GM12873 (cell line): ENCODE measurements at regions not wholly inside any gene's neighbourhood (a gene's known extent, or its start where the extent isn't known, plus 50 kb on each side); places are given as distances from the start of the nearest gene placed in this dataset.

Source experiments
- TF ChIP-seq, protein P1 (sequence below): IDR thresholded peaks from 2 replicates; pipeline ENCODE4 v1.5.1; 2012; ENCODE audit warnings: low read depth, mild to moderate bottlenecking, moderate library complexity, low read length, control low read depth; ENCODE audit not compliant: insufficient read depth; ENCODE audit errors: missing control alignments

- TF ChIP-seq, protein P1, sequence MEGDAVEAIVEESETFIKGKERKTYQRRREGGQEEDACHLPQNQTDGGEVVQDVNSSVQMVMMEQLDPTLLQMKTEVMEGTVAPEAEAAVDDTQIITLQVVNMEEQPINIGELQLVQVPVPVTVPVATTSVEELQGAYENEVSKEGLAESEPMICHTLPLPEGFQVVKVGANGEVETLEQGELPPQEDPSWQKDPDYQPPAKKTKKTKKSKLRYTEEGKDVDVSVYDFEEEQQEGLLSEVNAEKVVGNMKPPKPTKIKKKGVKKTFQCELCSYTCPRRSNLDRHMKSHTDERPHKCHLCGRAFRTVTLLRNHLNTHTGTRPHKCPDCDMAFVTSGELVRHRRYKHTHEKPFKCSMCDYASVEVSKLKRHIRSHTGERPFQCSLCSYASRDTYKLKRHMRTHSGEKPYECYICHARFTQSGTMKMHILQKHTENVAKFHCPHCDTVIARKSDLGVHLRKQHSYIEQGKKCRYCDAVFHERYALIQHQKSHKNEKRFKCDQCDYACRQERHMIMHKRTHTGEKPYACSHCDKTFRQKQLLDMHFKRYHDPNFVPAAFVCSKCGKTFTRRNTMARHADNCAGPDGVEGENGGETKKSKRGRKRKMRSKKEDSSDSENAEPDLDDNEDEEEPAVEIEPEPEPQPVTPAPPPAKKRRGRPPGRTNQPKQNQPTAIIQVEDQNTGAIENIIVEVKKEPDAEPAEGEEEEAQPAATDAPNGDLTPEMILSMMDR: no peak
These were observed 122.5 kb downstream of the TMEM26 start for GRCh38 chr10:61330669-61331068.

GRCh38 chr10:61329854-61330253 lies 123.3 kb downstream of the TMEM26 start:
- TF ChIP-seq, protein P1: no peak

- TF ChIP-seq, protein P1: no peak
These were observed 127.8 kb downstream of the TMEM26 start for GRCh38 chr10:61325223-61325960.

DNA sequence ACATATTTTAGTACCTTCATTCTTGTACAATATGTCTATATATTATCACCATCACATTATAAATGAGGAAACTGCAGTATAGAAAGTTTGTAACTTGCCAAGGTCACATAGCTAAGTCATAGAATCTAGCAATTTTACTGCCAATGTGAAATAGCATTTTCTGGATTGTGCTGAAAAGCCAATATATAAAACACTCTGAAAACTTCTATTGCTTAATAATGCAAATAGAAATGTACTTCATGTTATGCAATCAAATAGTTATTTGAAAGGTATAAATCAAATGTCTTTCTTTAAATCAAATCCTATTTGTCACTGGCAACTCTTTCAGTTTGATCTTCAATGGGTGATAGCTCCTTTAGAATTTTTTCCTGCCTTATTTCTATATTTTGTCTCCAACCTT lies 129.5 kb downstream of the TMEM26 start:
- TF ChIP-seq, protein P1: no peak

- TF ChIP-seq, protein P1: no peak
These were observed 131.9 kb downstream of the TMEM26 start for GRCh38 chr10:61321041-61321857.

DNA sequence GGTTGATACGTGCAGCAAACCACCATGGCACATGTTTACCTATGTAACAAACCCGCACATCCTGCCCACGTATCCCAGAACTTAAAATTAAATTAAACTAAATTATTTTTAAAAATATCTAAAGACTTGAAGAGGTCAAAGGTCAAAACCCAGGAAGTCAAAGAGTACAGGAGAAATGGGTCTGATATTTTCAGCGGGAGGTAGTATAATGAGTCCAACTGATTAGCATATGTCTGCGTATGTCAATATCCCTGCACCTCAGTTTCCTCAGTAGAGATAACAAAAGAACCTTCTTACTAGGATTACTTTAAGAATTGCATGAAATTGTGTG lies 133.0 kb downstream of the TMEM26 start:
- TF ChIP-seq, protein P1: no peak
